ENCODE measurements at regions not wholly inside any gene's neighbourhood (a gene's known extent, or its start where the extent isn't known, plus 50 kb on each side); places are given as distances from the start of the nearest gene placed in this dataset.
A peak's percentile ranks its signal among the peaks of the same experiment; 100 is the strongest.

GRCh38 chr2:19086231-19086651, 272.2 kb downstream of the OSR1 start:
- no peak overlapping the region for H3K27ac ChIP-seq
- no peak for TF ChIP-seq CTCF (conservative IDR thresholded peaks at IDR 0.05)
- TF ChIP-seq ZFX (IDR thresholded peaks at IDR 0.05): no peak

GRCh38 chr2:19078709-19079108, 279.7 kb downstream of the OSR1 start:
- no peak overlapping the region for H3K27ac ChIP-seq
- TF ChIP-seq CTCF (conservative IDR thresholded peaks at IDR 0.05): no peak
- no peak for TF ChIP-seq ZFX (IDR thresholded peaks at IDR 0.05)

GRCh38 chr2:19073522-19073921, 284.9 kb downstream of the OSR1 start:
- peak overlapping the region; percentile 9; the same call in 1 of the 2 replicates for H3K27ac ChIP-seq
- TF ChIP-seq CTCF (conservative IDR thresholded peaks at IDR 0.05) (no peak), ZFX (IDR thresholded peaks at IDR 0.05) (no peak)

- TF ChIP-seq CTCF (conservative IDR thresholded peaks at IDR 0.05): no peak
- no peak for TF ChIP-seq ZFX (IDR thresholded peaks at IDR 0.05)
- no peak overlapping the region for H3K27ac ChIP-seq
Observed at GRCh38 chr2:19072161-19072560, 286.3 kb downstream of the OSR1 start.

- H3K27ac ChIP-seq: peak overlapping the region; percentile 34; the same call in 1 of the 2 replicates
- TF ChIP-seq ZFX (IDR thresholded peaks at IDR 0.05) (no peak), CTCF (conservative IDR thresholded peaks at IDR 0.05) (no peak)
Observed at GRCh38 chr2:19070886-19071285, 287.5 kb downstream of the OSR1 start.

- TF ChIP-seq ZFX (IDR thresholded peaks at IDR 0.05): no peak
- TF ChIP-seq CTCF (conservative IDR thresholded peaks at IDR 0.05): no peak
Observed at GRCh38 chr2:19068206-19068605, 290.2 kb downstream of the OSR1 start.

GRCh38 chr2:19062370-19062769, 296.1 kb downstream of the OSR1 start:
- TF ChIP-seq ZFX (IDR thresholded peaks at IDR 0.05): no peak
- TF ChIP-seq CTCF (conservative IDR thresholded peaks at IDR 0.05): no peak
- no peak overlapping the region for H3K27ac ChIP-seq

More at GRCh38 chr2:19068206-19068605, 290.2 kb downstream of the OSR1 start:
- no peak overlapping the region for H3K27ac ChIP-seq
